HG03159 (cell line): ENCODE measurements at regions not wholly inside any gene's neighbourhood (a gene's known extent, or its start where the extent isn't known, plus 50 kb on each side); places are given as distances from the start of the nearest gene placed in this dataset.

Experiments used
- ATAC-seq: cut with Tn5 transposase; IDR thresholded peaks from one replicate; pipeline ENCODE4 v1.9.1; 2021; ENCODE audit warnings: mild to moderate bottlenecking, moderate library complexity; ENCODE audit not compliant: unreplicated experiment

- ATAC-seq, result no peak
Observed at GRCh38 chr7:32150589-32150988, 80.4 kb upstream of the PDE1C start.

GRCh38 chr7:32150039-32150438, 79.8 kb upstream of the PDE1C start:
- no peak for ATAC-seq

GRCh38 chr7:32147546-32148268, 77.5 kb upstream of the PDE1C start:
- no peak for ATAC-seq

- ATAC-seq, result no peak
Observed at GRCh38 chr7:32145911-32146310, 75.7 kb upstream of the PDE1C start.

- no peak for ATAC-seq
Observed at GRCh38 chr7:32144676-32145075, 74.5 kb upstream of the PDE1C start.

GRCh38 chr7:32143301-32143700, 73.1 kb upstream of the PDE1C start:
- ATAC-seq, result no peak

GRCh38 chr7:32142649-32143048, 72.4 kb upstream of the PDE1C start:
- no peak for ATAC-seq

GRCh38 chr7:32140210-32140939, 70.2 kb upstream of the PDE1C start:
- no peak for ATAC-seq

GRCh38 chr7:32137059-32137458, 66.9 kb upstream of the PDE1C start:
- no peak for ATAC-seq

- no peak for ATAC-seq
Observed at GRCh38 chr7:32131091-32131490, 60.9 kb upstream of the PDE1C start.

- ATAC-seq, result no peak
Observed at GRCh38 chr7:32126843-32127242, 56.6 kb upstream of the PDE1C start.
